OCI-LY3 (cell line): ENCODE measurements at regions not wholly inside any gene's neighbourhood (a gene's known extent, or its start where the extent isn't known, plus 50 kb on each side); places are given as distances from the start of the nearest gene placed in this dataset.
"Not testable (repeated sequence)": the region's sequence is repeated elsewhere in the genome, so short reads cannot be mapped to it uniquely, and the experiment has no call there.

Source experiments
- H2AFZ ChIP-seq: fragments of 200-600, 300-600 bp; shearing (Covaris generic); 2 replicates; pipeline ENCODE4 v1.6.0; 2014; ENCODE audit warnings: antibody characterized with exemption, low read depth, low read length
- H3K27ac ChIP-seq: fragments of 200-600, 300-600 bp; sonication (generic); 2 replicates; pipeline ENCODE4 v1.5.1; 2014; ENCODE audit warnings: mild to moderate bottlenecking, low read length, moderate library complexity, mixed read lengths
- H3K27me3 ChIP-seq: fragments of 200-600, 300-600 bp; sonication (generic); 2 replicates; pipeline ENCODE4 v1.6.1; 2014; ENCODE audit warnings: low read depth, low read length, mixed read lengths
- H3K36me3 ChIP-seq: fragments of 200-600, 300-600 bp; sonication (generic); replicated peaks from 2 replicates; pipeline ENCODE3; 2014; ENCODE audit warnings: low read depth, low read length, mixed read lengths
- H3K4me1 ChIP-seq: fragments of 300-600, 200-600 bp; sonication (generic); 2 replicates; pipeline ENCODE4 v1.6.1; 2014; ENCODE audit warnings: low read length, mixed read lengths
- H3K4me2 ChIP-seq: fragments of 200-600, 300-600 bp; sonication (generic); 2 replicates; pipeline ENCODE4 v1.6.1; 2014; ENCODE audit warnings: low read length, mixed read lengths
- H3K4me3 ChIP-seq: fragments of 300-600, 200-600 bp; sonication (generic); 2 replicates; pipeline ENCODE4 v1.5.1; 2014; ENCODE audit warnings: antibody characterized with exemption, mild to moderate bottlenecking, low read length, moderate library complexity
- H3K79me2 ChIP-seq: fragments of 300-600, 200-600 bp; shearing (Covaris generic); 2 replicates; pipeline ENCODE4 v1.6.1; 2014; ENCODE audit warnings: mild to moderate bottlenecking, low read length, mixed read lengths
- H3K9ac ChIP-seq: fragments of 300-600, 200-600 bp; shearing (Covaris generic); 2 replicates; pipeline ENCODE4 v1.6.0; 2014; ENCODE audit warnings: mild to moderate bottlenecking, low read length, moderate library complexity
- H3K9me3 ChIP-seq: fragments of 200-600, 300-600 bp; shearing (Covaris generic); 2 replicates; pipeline ENCODE4 v1.6.1; 2014; ENCODE audit warnings: low read length, mixed read lengths; ENCODE audit not compliant: insufficient read depth
- H4K20me1 ChIP-seq: fragments of 200-600, 300-600 bp; sonication (generic); 2 replicates; pipeline ENCODE4 v1.6.1; 2016; ENCODE audit warnings: low read length, mixed read lengths; ENCODE audit not compliant: insufficient read depth
- EZH2phosphoT487 ChIP-seq: fragments of 200-600 bp; shearing (Covaris generic); IDR thresholded peaks from 2 replicates; pipeline ENCODE4 v1.6.1; 2018; ENCODE audit warnings: antibody characterized with exemption, mixed run types, low read depth
- TF ChIP-seq, protein P1 (sequence below): fragments of 200-600, 300-600 bp; sonication (generic); IDR thresholded peaks from 2 replicates; pipeline ENCODE4 v1.5.1; 2014; ENCODE audit warnings: antibody characterized with exemption, low read length, low read depth

DNA sequence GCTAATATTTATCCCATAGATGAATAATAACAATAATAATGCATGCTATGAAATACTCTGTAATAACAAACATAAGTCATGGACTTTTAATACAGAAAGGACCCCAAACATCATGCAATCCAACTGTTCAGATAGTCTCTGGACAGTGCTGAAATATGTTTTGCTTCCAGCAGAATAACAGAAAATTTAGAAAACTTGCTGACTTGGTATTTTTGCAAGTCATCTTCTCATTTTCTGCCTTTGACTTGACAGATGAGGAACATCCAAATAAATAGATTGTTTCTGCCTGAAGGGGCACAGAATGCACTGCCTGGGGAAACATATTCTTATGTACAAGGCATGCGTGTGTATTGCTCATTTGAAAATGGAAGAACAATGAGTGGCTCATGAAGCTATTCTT lies 442.4 kb upstream of the GRM7 start:
- Histone ChIP-seq H4K20me1 (no peaks in the 10 kb centered on the region), H3K4me1 (no peaks in the 10 kb centered on the region), H3K9me3 (no peaks in the 10 kb centered on the region), H3K4me3 (no peak overlapping the region), H3K36me3 (no peaks in the 10 kb centered on the region), H3K27me3 (no peaks in the 10 kb centered on the region), H3K79me2 (no peaks in the 10 kb centered on the region), H3K4me2 (no peak overlapping the region), H3K27ac (no peak overlapping the region), H2AFZ (no peak overlapping the region), H3K9ac (no peak overlapping the region)
- TF ChIP-seq, protein P1, sequence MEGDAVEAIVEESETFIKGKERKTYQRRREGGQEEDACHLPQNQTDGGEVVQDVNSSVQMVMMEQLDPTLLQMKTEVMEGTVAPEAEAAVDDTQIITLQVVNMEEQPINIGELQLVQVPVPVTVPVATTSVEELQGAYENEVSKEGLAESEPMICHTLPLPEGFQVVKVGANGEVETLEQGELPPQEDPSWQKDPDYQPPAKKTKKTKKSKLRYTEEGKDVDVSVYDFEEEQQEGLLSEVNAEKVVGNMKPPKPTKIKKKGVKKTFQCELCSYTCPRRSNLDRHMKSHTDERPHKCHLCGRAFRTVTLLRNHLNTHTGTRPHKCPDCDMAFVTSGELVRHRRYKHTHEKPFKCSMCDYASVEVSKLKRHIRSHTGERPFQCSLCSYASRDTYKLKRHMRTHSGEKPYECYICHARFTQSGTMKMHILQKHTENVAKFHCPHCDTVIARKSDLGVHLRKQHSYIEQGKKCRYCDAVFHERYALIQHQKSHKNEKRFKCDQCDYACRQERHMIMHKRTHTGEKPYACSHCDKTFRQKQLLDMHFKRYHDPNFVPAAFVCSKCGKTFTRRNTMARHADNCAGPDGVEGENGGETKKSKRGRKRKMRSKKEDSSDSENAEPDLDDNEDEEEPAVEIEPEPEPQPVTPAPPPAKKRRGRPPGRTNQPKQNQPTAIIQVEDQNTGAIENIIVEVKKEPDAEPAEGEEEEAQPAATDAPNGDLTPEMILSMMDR: no peak
- no peak for TF ChIP-seq EZH2phosphoT487

DNA sequence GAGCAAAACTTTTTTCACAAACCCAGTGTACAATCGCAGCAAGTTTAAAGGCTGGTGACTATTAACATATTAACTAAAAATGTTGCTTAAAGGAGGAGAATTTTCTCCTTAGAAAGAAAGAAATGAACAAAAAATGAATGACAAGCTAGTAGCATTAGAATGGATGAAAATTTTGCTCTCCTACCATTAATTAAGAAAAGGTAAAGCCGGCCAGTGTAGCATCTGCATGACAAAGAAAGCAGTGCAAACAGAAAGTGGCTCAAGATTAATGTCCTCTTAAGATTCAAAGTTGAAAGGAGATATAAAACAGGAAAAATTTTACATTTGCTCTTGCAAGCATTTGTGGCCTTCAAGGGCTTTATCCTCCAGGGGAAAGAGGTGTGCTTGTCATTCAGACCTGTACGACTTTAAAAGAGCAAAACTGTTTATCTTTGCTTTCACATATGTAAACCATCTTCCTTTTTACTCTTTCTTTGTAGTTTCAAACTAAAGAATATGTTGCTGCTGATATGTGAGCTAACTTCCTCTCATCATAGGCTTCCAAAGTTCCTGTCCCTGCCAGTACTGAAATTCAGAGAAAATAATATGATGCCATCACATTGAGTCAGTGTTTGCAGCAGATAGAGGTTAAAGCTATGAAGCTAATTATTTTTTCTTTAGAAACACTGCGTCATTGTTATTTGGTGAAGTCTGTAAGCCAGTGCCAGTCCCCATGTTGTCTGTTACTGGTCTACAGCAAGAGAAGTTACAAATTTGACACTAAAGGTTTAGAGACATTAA lies 439.1 kb upstream of the GRM7 start:
- Histone ChIP-seq H4K20me1 (no peaks in the 10 kb centered on the region), H3K27ac (no peak overlapping the region), H3K4me3 (no peak overlapping the region), H3K36me3 (no peaks in the 10 kb centered on the region), H3K27me3 (no peaks in the 10 kb centered on the region), H3K79me2 (no peaks in the 10 kb centered on the region), H3K9ac (no peak overlapping the region), H3K9me3 (no peaks in the 10 kb centered on the region), H3K4me2 (no peak overlapping the region), H3K4me1 (no peaks in the 10 kb centered on the region), H2AFZ (no peak overlapping the region)
- TF ChIP-seq, protein P1: no peak
- TF ChIP-seq EZH2phosphoT487: no peak

- H3K79me2 ChIP-seq: no peaks in the 10 kb centered on the region
- H2AFZ ChIP-seq: no peak overlapping the region
- H3K4me1 ChIP-seq: no peaks in the 10 kb centered on the region
- no peak overlapping the region for H3K4me2 ChIP-seq
- no peaks in the 10 kb centered on the region for H3K27me3 ChIP-seq
- H3K27ac ChIP-seq: no peak overlapping the region
- TF ChIP-seq, protein P1: no peak
- TF ChIP-seq EZH2phosphoT487: no peak
- no peak overlapping the region for H3K9ac ChIP-seq
- no peak overlapping the region for H3K4me3 ChIP-seq
- no peaks in the 10 kb centered on the region for H3K9me3 ChIP-seq
- H3K36me3 ChIP-seq: no peaks in the 10 kb centered on the region
- H4K20me1 ChIP-seq: no peaks in the 10 kb centered on the region
Measured at GRCh38 chr3:6425289-6425820, 435.6 kb upstream of the GRM7 start.

DNA sequence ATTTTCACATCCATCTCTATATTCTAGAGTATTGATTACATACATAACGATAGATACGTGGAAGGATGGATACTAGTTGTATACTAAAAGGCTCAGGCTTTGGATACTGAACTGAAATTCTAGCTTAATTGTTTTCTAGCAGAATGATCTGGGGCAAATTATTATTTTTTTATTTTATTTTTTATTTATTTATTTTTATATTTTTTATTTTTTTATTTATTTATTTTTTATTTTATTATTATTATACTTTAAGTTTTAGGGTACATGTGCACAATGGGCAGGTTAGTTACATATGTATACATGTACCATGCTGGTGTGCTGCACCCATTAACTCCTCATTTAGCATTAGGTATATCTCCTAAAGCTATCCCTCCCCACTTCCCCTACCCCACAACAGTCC lies 432.6 kb upstream of the GRM7 start:
- not testable (repeated sequence) for H3K4me1 ChIP-seq, H2AFZ ChIP-seq, H4K20me1 ChIP-seq, H3K27me3 ChIP-seq, H3K9me3 ChIP-seq, H3K9ac ChIP-seq, H3K4me3 ChIP-seq, H3K27ac ChIP-seq, H3K4me2 ChIP-seq, H3K79me2 ChIP-seq, H3K36me3 ChIP-seq
